Activated naive CD8-positive, alpha-beta T cell treated with anti-CD3 and anti-CD28 coated beads, Interleukin-2, amount 50 U/mL, for 24 hours (primary cell): ENCODE measurements at regions not wholly inside any gene's neighbourhood (a gene's known extent, or its start where the extent isn't known, plus 50 kb on each side); places are given as distances from the start of the nearest gene placed in this dataset.
"Not testable (repeated sequence)": the region's sequence is repeated elsewhere in the genome, so short reads cannot be mapped to it uniquely, and the experiment has no call there.

ENCODE experiments used
- ATAC-seq: fragments of 150-1000 bp; cut with Tn5 transposase; one replicate; pipeline ENCODE4 v1.10.0; 2021
- DNase-seq: peaks from one replicate; pipeline ENCODE4 v3.0.0; 2021
- H3K27ac Mint-ChIP-seq: one replicate; pipeline ENCODE4 v1.8.0; 2021; ENCODE audit warnings: mild to moderate bottlenecking, mixed read lengths
- H3K27me3 Mint-ChIP-seq: one replicate; pipeline ENCODE4 v1.8.0; 2021; ENCODE audit warnings: mixed read lengths
- H3K36me3 Mint-ChIP-seq: one replicate; pipeline ENCODE4 v1.8.0; 2021; ENCODE audit warnings: low read depth, mixed read lengths
- H3K4me1 Mint-ChIP-seq: one replicate; pipeline ENCODE4 v1.8.0; 2021; ENCODE audit warnings: mixed read lengths
- H3K4me3 Mint-ChIP-seq: one replicate; pipeline ENCODE4 v1.8.0; 2021; ENCODE audit warnings: mild to moderate bottlenecking, moderate library complexity, mixed read lengths
- H3K9me3 Mint-ChIP-seq: one replicate; pipeline ENCODE4 v1.8.0; 2021; ENCODE audit warnings: mixed read lengths

DNA sequence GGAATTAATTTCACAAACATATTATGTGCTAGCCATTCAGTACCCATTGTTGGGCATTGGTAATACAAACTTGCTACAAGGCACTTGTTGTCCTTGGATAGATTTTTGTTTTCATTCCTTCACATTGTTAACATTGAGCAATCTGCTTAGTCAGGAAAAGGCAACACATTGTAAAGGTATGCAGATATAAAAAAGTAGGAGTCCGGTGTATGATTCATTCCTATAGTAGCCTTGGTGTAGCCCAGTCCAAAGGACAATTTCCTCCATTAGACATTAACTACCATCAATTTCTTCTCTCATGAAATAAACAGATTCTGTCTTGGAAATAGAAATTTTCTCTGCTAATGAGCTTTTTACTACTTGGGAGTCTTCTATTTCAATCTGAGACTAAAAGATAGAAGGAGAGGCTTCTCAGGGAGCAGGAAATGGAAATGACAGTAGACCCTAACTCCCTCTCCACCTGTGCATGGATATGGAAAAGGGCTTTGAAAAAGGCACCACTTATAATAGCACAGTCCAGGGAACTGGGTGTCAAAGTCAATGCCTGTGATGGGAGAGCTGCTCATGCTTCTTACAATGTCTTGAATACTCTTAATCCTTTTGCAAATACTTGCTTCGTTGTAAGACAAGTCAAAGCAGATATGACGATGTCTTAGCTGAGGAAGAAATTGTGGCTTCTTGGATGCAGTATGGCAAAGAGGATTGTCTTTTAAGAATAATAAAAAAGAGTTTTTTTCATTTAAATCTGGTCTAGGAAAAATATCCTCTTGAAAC, 369.4 kb upstream of the CITED2 start:
- Mint-ChIP-seq H3K27ac (no peak overlapping the region), H3K4me3 (no peak overlapping the region), H3K9me3 (no peaks in the 10 kb centered on the region), H3K4me1 (peaks cover 2% of the 10 kb centered on the region), H3K27me3 (peaks cover 12% of the 10 kb centered on the region), H3K36me3 (no peaks in the 10 kb centered on the region)
- DNase-seq, result no peak
- no peak for ATAC-seq

DNA sequence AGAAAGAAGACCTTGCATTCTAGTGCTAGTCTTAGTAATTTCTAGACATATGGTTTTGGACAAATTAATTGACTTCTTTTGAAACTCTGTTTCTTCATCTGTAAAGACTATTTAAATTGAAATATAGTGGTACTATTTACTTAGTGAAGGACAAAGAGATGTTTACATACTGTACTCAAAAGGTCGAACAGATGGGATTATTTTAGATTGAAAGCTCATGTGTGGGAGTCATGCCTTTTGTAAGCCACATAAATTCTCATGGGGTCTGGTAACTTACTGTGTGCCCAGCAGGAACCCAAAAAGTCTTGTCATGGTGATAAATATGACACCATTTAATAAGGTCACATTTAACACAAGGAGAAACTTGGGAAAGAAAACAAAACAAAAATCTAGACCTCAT, 368.2 kb upstream of the CITED2 start:
- H3K27me3 Mint-ChIP-seq, result peaks cover 12% of the 10 kb centered on the region
- H3K36me3 Mint-ChIP-seq, result no peaks in the 10 kb centered on the region
- H3K27ac Mint-ChIP-seq, result no peak overlapping the region
- ATAC-seq, result no peak
- DNase-seq, result no peak
- H3K4me3 Mint-ChIP-seq, result no peak overlapping the region
- H3K9me3 Mint-ChIP-seq, result no peaks in the 10 kb centered on the region
- H3K4me1 Mint-ChIP-seq, result peaks cover 2% of the 10 kb centered on the region

DNA sequence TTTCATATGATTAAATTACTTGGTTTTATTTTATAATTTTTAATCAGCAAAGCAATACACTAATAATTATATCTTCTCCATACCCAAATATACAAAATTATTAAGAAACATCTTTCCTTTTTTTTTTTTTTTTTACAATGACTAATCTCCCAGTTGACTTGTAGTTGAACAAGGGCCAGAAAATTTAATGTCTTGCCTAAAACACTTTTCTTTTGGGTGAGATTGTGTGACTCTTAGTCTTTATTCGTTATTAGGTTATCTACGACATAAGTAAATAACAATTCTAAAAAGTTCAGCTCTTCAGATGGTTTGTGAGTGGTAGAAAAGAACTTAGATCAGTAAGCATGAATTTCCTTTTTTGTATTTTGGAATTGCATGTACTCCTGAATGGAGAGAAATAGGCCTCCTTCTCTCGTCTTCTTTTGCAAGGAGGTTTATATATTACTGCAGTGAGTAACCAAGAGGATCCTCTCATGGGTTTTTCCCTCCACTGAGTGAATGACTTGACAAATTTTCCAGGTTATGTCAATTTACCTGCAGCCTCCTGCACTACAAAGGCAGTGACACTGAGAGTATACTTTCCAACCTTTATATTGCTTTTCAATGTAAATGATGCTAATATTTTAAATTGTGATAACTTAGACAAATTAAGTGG, 364.5 kb upstream of the CITED2 start:
- no peak for ATAC-seq
- Mint-ChIP-seq H3K27ac (no peak overlapping the region), H3K36me3 (no peaks in the 10 kb centered on the region), H3K4me3 (no peak overlapping the region), H3K4me1 (peaks cover 2% of the 10 kb centered on the region), H3K9me3 (no peaks in the 10 kb centered on the region), H3K27me3 (peaks cover 5% of the 10 kb centered on the region)
- DNase-seq, result no peak

DNA sequence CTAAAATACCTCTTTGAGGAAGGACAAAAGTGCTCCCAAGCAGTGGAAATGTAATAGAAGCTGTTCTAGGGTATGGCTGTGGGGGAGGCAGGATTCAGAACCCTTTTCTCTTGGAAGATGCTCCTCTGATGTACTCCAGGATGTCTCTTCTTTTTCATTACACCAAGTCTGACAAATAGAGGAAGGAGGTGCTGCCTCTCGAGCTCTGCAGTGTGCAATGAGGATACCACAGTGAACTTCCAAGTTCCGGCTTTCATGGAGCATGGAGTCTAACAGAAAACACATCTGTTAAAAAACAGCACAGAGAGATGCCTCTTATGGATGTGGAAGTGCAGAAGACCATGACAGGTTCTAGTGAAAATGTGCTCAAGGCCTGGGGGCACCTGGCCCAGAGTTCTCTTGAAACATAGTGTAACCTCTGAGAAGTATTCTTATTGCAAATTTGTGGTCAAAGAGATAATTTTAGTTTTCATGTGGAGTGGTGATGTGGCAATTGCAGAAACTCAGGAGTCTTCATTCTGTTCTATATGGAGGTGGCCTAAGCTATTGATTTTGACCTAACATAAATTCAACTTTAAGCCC, 362.0 kb upstream of the CITED2 start:
- no peak for ATAC-seq
- no peaks in the 10 kb centered on the region for H3K9me3 Mint-ChIP-seq
- H3K27ac Mint-ChIP-seq, result no peak overlapping the region

DNA sequence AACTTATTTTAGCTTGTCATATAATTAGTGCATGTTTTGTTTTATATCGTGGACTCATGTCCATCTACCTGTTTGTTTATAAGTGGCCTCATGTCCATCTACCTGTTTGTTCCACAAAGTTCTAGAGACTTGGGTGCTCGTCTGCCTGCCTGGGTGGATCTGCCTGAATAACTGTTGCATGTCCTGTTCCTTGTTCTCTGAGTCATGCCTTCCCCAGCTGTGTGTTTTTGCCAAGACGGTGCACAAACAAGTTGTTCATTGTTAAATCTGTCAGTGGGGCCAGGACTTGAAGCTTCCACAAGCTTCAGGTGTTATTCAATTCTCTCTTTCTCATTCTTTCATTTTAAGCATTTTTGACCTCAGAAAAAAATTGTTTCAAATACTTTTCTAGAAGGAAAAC, 358.0 kb upstream of the CITED2 start:
- Mint-ChIP-seq H3K27me3 (peaks cover 8% of the 10 kb centered on the region), H3K4me3 (no peak overlapping the region), H3K36me3 (no peaks in the 10 kb centered on the region), H3K27ac (no peak overlapping the region), H3K9me3 (no peaks in the 10 kb centered on the region), H3K4me1 (peaks cover 10% of the 10 kb centered on the region)
- ATAC-seq (no peak), DNase-seq (no peak)

More for the DNA sequence above, 362.0 kb upstream of the CITED2 start:
- no peak overlapping the region for H3K4me3 Mint-ChIP-seq
- H3K27me3 Mint-ChIP-seq, result peaks cover 13% of the 10 kb centered on the region
- peaks cover 4% of the 10 kb centered on the region for H3K4me1 Mint-ChIP-seq
- no peaks in the 10 kb centered on the region for H3K36me3 Mint-ChIP-seq
- DNase-seq, result no peak

DNA sequence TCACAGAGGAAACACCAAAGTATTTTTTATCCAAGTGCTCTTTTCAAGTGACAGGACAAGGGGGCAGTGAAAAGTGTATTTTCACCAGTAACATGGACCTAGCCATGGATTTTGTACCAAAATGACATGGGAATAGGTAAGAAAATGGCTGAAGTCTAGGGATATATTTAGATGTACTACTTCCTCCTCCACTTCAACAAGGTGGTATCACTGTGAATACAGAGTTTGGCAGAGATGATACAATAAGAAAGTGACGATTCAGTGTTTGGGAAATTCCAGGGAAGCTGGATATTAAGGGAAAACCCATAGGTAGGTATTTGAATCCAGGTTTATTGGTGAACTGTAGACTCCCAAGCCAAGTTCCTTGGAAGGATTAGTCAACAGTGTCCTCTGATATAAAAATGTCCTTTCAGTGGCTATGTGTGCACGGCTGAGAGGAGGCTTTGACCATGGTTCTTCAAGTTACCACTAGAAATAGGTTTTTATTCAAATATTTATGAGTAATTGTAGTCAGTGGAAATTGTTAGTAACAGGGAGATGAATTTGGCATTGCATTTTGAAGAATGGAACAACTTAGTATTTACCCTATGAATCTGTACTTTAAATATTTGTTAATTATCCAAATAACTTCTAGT, 356.0 kb upstream of the CITED2 start:
- H3K27me3 Mint-ChIP-seq, result peaks cover 8% of the 10 kb centered on the region
- no peaks in the 10 kb centered on the region for H3K9me3 Mint-ChIP-seq
- peak overlapping the region; percentile 15 for H3K27ac Mint-ChIP-seq
- DNase-seq, result no peak
- ATAC-seq, result no peak
- no peaks in the 10 kb centered on the region for H3K36me3 Mint-ChIP-seq
- H3K4me1 Mint-ChIP-seq, result peaks cover 10% of the 10 kb centered on the region
- no peak overlapping the region for H3K4me3 Mint-ChIP-seq

DNA sequence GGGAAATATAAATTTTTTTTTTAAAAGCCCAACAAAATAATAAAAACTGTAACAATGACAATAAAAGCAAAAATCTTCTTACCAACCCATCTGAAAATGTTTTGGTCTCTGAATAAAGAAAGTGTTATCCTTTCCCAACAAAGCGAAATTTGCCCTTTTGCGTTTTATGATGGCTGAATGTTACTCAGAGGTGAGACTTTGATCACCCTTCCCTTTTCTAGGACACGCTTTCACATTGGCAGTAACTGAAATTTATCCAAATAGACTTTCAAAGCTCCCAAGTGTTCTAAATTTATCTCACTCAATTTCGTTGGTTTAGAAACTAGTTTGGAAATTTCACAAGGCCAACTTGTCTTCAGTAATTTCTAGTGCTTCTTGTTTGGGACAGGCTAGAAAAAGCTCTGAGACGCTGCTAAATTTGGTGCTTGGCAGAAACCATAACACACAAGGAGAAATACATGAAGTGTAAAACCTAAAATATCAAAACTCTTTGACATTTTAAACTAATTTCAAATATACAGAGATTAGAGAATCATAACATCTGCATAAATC, 354.5 kb upstream of the CITED2 start:
- no peak overlapping the region for H3K4me3 Mint-ChIP-seq
- H3K27ac Mint-ChIP-seq, result no peak overlapping the region
- ATAC-seq (no peak), DNase-seq (no peak)
- peaks cover 8% of the 10 kb centered on the region for H3K27me3 Mint-ChIP-seq
- H3K9me3 Mint-ChIP-seq, result no peaks in the 10 kb centered on the region
- H3K36me3 Mint-ChIP-seq, result no peaks in the 10 kb centered on the region
- peaks cover 10% of the 10 kb centered on the region for H3K4me1 Mint-ChIP-seq

DNA sequence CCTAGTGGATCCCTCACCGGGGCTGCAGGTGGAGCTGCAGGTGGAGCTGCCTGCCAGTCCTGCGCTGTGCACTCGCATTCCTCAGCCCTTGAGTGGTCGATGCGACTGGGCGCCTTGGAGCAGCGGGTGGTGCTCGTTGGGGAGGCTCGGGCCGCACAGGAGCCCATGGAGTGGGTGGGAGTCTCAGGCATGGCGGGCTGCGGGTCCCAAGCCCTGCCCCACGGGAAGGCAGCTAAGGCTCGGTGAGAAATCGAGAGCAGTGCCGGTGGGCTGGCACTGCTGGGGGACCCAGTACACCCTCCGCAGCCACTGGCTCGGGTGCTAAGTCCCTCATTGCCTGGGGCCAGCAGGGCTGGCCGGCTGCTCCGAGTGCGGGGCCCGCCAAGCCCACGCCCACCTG, 351.8 kb upstream of the CITED2 start:
- not testable (repeated sequence) for H3K9me3 Mint-ChIP-seq, H3K27me3 Mint-ChIP-seq, H3K36me3 Mint-ChIP-seq, H3K4me1 Mint-ChIP-seq, H3K27ac Mint-ChIP-seq, DNase-seq, H3K4me3 Mint-ChIP-seq, ATAC-seq

DNA sequence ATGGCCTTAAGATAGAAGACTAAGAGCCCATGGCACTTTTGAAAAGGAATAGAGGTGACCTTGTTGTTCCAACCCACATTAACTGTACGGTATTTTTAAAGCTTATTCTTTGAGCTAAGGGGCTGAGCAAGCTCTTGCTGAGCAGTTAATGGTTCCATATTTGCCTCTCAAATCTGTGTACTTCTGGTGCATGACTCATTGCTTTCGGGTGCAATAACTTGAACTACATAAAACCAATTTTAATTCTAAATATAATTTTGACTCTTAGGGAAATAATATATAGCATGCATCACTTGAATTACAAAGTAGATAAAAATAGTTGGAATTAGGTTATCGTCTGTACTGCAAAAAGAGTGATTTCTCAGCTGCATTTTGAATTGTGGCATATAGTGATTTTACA, 348.1 kb upstream of the CITED2 start:
- Mint-ChIP-seq H3K36me3 (no peaks in the 10 kb centered on the region), H3K9me3 (peaks cover 5% of the 10 kb centered on the region), H3K4me3 (no peak overlapping the region), H3K27ac (no peak overlapping the region), H3K4me1 (no peaks in the 10 kb centered on the region), H3K27me3 (peaks cover 1% of the 10 kb centered on the region)
- ATAC-seq (no peak), DNase-seq (no peak)

DNA sequence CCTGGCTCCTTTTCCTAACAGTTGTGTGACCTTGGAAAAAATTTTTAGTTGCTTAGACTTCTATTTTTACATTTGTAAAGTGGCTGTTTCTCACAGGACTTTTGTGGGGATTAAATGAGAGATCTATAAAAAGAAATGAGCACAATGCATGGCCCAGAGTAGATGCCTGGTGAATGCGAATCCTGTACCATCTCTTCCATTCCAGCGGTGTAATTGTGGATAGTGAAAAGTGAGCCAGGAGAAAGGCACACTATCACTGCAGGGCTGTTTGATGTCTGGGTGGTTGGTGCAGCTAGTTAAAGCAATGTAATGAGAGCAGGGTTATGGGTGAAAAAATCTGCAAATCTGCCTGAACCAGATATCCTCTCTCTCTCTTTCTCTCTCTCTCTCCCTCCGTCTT, 347.5 kb upstream of the CITED2 start:
- H3K4me3 Mint-ChIP-seq, result no peak overlapping the region
- H3K27ac Mint-ChIP-seq, result no peak overlapping the region

DNA sequence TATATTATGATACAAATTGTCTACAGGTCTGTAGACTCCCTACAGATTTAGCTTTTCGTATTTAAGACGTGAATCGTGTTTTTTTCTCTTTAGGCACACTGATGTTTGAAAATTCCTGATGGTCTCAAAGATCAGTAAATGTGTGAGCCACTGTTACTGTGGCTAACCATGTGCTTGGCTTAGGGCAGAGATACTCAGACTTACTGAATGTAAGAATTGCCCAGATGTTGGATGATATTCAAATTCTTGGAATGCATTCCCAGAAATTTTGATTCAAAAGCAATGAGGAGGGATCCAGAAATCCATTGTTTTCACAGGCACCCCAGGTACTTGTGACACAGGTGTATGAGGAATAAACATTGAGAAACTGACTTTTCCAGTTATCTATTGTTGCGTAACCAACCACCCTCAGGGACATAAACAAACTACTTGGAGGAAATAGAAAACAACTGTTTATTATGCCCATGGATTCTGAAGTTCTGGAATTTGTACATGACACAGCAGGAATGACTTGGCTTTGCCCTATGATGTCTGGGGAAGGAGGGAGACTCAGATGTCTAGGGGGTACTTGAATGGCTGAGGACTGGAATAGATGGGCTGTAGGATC, 339.6 kb upstream of the CITED2 start:
- ATAC-seq (no peak), DNase-seq (no peak)
- Mint-ChIP-seq H3K9me3 (no peaks in the 10 kb centered on the region), H3K4me1 (no peaks in the 10 kb centered on the region), H3K36me3 (no peaks in the 10 kb centered on the region), H3K4me3 (no peak overlapping the region), H3K27me3 (peaks cover 7% of the 10 kb centered on the region), H3K27ac (no peak overlapping the region)

More for the DNA sequence above, 347.5 kb upstream of the CITED2 start:
- Mint-ChIP-seq H3K27me3 (peaks cover 1% of the 10 kb centered on the region), H3K4me1 (no peaks in the 10 kb centered on the region), H3K36me3 (no peaks in the 10 kb centered on the region), H3K9me3 (peaks cover 5% of the 10 kb centered on the region)
- DNase-seq, result no peak
- no peak for ATAC-seq

DNA sequence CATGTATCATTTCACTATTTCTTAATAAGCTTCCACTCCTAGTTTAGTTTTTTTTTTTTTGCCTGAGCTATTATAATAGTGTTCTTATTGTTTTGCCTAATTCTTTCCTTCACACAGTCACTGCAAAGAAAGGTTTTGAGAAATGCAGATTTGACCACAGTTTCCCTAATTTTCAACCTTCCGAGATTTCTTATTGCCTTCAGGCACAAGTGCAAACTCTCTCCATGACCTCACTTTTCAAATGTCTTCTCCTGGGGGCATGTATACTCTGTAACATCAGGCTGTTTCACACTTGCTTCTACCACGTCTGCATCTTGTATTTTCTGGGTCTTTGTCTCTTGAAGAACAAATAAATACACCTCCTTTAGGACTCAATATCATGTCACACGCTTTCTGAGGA, 339.0 kb upstream of the CITED2 start:
- no peak for DNase-seq
- no peak overlapping the region for H3K4me3 Mint-ChIP-seq
- no peak for ATAC-seq
- H3K27me3 Mint-ChIP-seq, result peaks cover 6% of the 10 kb centered on the region
- H3K27ac Mint-ChIP-seq, result no peak overlapping the region
- no peaks in the 10 kb centered on the region for H3K4me1 Mint-ChIP-seq
- H3K9me3 Mint-ChIP-seq, result no peaks in the 10 kb centered on the region
- no peaks in the 10 kb centered on the region for H3K36me3 Mint-ChIP-seq

DNA sequence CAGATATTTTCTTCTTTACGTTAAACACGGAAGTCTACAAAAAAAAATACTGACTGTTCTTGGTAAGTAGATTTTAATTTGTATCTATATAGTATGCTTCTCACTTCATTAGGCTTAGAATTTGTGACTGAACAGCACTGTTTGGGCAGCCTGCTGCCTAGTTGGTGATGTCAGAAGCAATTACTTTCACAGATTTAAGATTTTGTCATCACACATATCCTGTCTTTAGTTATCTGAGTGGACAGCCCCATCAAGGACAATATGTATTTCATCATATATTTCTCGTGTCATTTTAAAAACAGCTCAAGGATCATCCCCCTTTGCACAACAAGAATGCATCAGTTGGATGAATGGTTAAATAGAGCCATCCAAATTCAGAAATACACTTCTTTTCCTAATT, 338.4 kb upstream of the CITED2 start:
- H3K27me3 Mint-ChIP-seq, result peaks cover 5% of the 10 kb centered on the region
- no peaks in the 10 kb centered on the region for H3K4me1 Mint-ChIP-seq
- ATAC-seq (no peak), DNase-seq (no peak)
- no peaks in the 10 kb centered on the region for H3K9me3 Mint-ChIP-seq
- H3K27ac Mint-ChIP-seq, result no peak overlapping the region
- H3K4me3 Mint-ChIP-seq, result no peak overlapping the region
- H3K36me3 Mint-ChIP-seq, result no peaks in the 10 kb centered on the region

DNA sequence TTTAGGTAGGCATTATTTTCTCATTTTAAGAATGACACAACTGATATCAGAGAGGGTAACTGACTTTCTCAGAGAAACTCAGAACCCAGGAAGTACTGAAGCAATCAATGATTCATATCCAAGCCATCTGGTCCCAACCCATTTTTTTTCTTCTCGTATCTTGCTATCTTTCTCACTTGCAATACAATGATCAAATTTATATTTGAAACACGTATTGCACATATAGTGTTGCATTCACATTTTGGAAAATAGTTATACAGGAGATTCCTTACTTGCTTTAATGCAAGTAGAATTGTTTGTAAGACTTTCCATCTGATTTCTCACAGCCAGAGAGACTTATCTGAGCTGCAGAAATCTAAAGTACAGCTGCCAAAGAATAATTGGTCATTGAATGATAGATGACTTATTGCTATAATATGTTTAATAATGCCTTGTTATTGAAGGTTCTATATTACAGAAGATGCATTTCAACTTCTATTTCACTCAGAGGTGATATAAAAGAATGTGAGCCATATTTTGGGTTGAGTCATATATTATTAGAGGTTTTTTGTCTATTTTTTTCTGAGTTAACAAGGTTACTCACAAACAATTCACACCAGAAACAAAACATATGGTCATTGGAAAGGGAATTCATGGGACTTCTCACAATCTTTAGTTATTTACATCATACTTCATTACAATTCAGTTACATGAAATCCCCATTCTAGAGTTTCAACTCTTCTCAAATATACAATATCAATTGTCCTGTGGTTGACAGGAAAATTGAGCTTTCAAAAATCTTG, 337.5 kb upstream of the CITED2 start:
- Mint-ChIP-seq H3K27me3 (peaks cover 5% of the 10 kb centered on the region), H3K4me1 (no peaks in the 10 kb centered on the region), H3K36me3 (no peaks in the 10 kb centered on the region), H3K27ac (no peak overlapping the region), H3K9me3 (no peaks in the 10 kb centered on the region), H3K4me3 (no peak overlapping the region)
- no peak for ATAC-seq
- no peak for DNase-seq
